SJCRH30 (cell line): ENCODE measurements at regions not wholly inside any gene's neighbourhood (a gene's known extent, or its start where the extent isn't known, plus 50 kb on each side); places are given as distances from the start of the nearest gene placed in this dataset.
A peak's percentile ranks its signal among the peaks of the same experiment; 100 is the strongest.

ENCODE experiments used
- DNase-seq, 2 experiments: peaks; one replicate each; pipeline ENCODE4 v3.0.0-alpha.2; 2015 to 2020
- H3K27ac ChIP-seq: fragments of 250-450 bp; sonication (Bioruptor Pico); 2 replicates; pipeline ENCODE4 v1.5.1; 2020; ENCODE audit warnings: mild to moderate bottlenecking, moderate library complexity
- H3K27me3 ChIP-seq: fragments of 250-450 bp; sonication (Bioruptor Pico); 2 replicates; pipeline ENCODE4 v1.5.1; 2020; ENCODE audit warnings: mild to moderate bottlenecking, moderate library complexity
- H3K36me3 ChIP-seq: fragments of 250-450 bp; sonication (Bioruptor Pico); 2 replicates; pipeline ENCODE4 v1.5.1; 2020; ENCODE audit warnings: mild to moderate bottlenecking, moderate library complexity
- H3K4me1 ChIP-seq: fragments of 250-450 bp; sonication (Bioruptor Pico); 2 replicates; pipeline ENCODE4 v1.5.1; 2020; ENCODE audit warnings: mild to moderate bottlenecking, moderate library complexity
- H3K4me3 ChIP-seq: fragments of 250-450 bp; sonication (Bioruptor Pico); 2 replicates; pipeline ENCODE4 v1.5.1; 2020; ENCODE audit warnings: mild to moderate bottlenecking, moderate library complexity
- H3K9me3 ChIP-seq: fragments of 250-450 bp; sonication (Bioruptor Pico); replicated peaks from 2 replicates; pipeline ENCODE4 v1.5.1; 2020; ENCODE audit warnings: mild to moderate bottlenecking, moderate library complexity

- Histone ChIP-seq H3K4me3 (no peak overlapping the region), H3K27ac (no peak overlapping the region), H3K4me1 (no peaks in the 10 kb centered on the region), H3K9me3 (no peaks in the 10 kb centered on the region), H3K27me3 (no peaks in the 10 kb centered on the region), H3K36me3 (no peaks in the 10 kb centered on the region)
- no peak for DNase-seq
Measured at GRCh38 chr16:60302261-60302660, 1568.1 kb upstream of the GOT2 start.

GRCh38 chr16:60299241-60299776 is 1565.2 kb upstream of the GOT2 start:
- Histone ChIP-seq H3K27ac (no peak overlapping the region), H3K27me3 (no peaks in the 10 kb centered on the region), H3K4me3 (no peak overlapping the region), H3K9me3 (no peaks in the 10 kb centered on the region), H3K4me1 (no peaks in the 10 kb centered on the region), H3K36me3 (no peaks in the 10 kb centered on the region)
- no peak for DNase-seq

- H3K36me3 ChIP-seq, result no peaks in the 10 kb centered on the region
- no peak for DNase-seq
Measured at GRCh38 chr16:60295451-60295850, 1561.3 kb upstream of the GOT2 start.

GRCh38 chr16:60285794-60286193 is 1551.7 kb upstream of the GOT2 start:
- H3K27ac ChIP-seq, result no peak overlapping the region
- H3K4me1 ChIP-seq, result no peaks in the 10 kb centered on the region
- H3K4me3 ChIP-seq, result no peak overlapping the region
- no peak for DNase-seq
- H3K27me3 ChIP-seq, result no peaks in the 10 kb centered on the region
- H3K9me3 ChIP-seq, result no peaks in the 10 kb centered on the region
- no peaks in the 10 kb centered on the region for H3K36me3 ChIP-seq

More at GRCh38 chr16:60295451-60295850, 1561.3 kb upstream of the GOT2 start:
- Histone ChIP-seq H3K4me1 (no peaks in the 10 kb centered on the region), H3K4me3 (no peak overlapping the region), H3K27ac (no peak overlapping the region), H3K27me3 (no peaks in the 10 kb centered on the region), H3K9me3 (no peaks in the 10 kb centered on the region)

GRCh38 chr16:60279061-60279665 is 1545.0 kb upstream of the GOT2 start:
- Histone ChIP-seq H3K27ac (no peak overlapping the region), H3K4me1 (no peaks in the 10 kb centered on the region), H3K36me3 (no peaks in the 10 kb centered on the region), H3K9me3 (no peaks in the 10 kb centered on the region), H3K4me3 (no peak overlapping the region), H3K27me3 (0 out of 2 replicates have a peak, but pooled peaks cover 2% of the 10 kb centered on the region)
- DNase-seq, result no peak

- no peaks in the 10 kb centered on the region for H3K27me3 ChIP-seq
- no peaks in the 10 kb centered on the region for H3K9me3 ChIP-seq
- H3K36me3 ChIP-seq, result no peaks in the 10 kb centered on the region
- no peak overlapping the region for H3K4me3 ChIP-seq
- no peak for DNase-seq
- H3K4me1 ChIP-seq, result no peaks in the 10 kb centered on the region
- no peak overlapping the region for H3K27ac ChIP-seq
Measured at GRCh38 chr16:60274431-60275019, 1540.4 kb upstream of the GOT2 start.

- Histone ChIP-seq H3K4me1 (no peaks in the 10 kb centered on the region), H3K27me3 (no peaks in the 10 kb centered on the region), H3K9me3 (no peaks in the 10 kb centered on the region), H3K36me3 (no peaks in the 10 kb centered on the region), H3K4me3 (no peak overlapping the region), H3K27ac (no peak overlapping the region)
- DNase-seq, result no peak
Measured at GRCh38 chr16:60271781-60272180, 1537.7 kb upstream of the GOT2 start.

GRCh38 chr16:60271025-60271771 is 1537.1 kb upstream of the GOT2 start:
- no peak overlapping the region for H3K27ac ChIP-seq
- H3K4me1 ChIP-seq, result no peaks in the 10 kb centered on the region
- no peaks in the 10 kb centered on the region for H3K36me3 ChIP-seq
- H3K27me3 ChIP-seq, result no peaks in the 10 kb centered on the region
- peak in 1 of 2 experiments; percentile 3 for DNase-seq
- no peak overlapping the region for H3K4me3 ChIP-seq
- no peaks in the 10 kb centered on the region for H3K9me3 ChIP-seq

GRCh38 chr16:60261425-60261824 is 1527.3 kb upstream of the GOT2 start:
- no peaks in the 10 kb centered on the region for H3K9me3 ChIP-seq
- no peaks in the 10 kb centered on the region for H3K4me1 ChIP-seq
- no peak overlapping the region for H3K4me3 ChIP-seq
- H3K27me3 ChIP-seq, result no peaks in the 10 kb centered on the region; the same call in 1 of the 2 replicates
- H3K27ac ChIP-seq, result no peak overlapping the region
- H3K36me3 ChIP-seq, result no peaks in the 10 kb centered on the region
- no peak for DNase-seq

- Histone ChIP-seq H3K36me3 (no peaks in the 10 kb centered on the region), H3K27me3 (no peaks in the 10 kb centered on the region; the same call in 1 of the 2 replicates), H3K4me1 (no peaks in the 10 kb centered on the region), H3K4me3 (no peak overlapping the region), H3K27ac (no peak overlapping the region), H3K9me3 (no peaks in the 10 kb centered on the region)
- DNase-seq, result no peak
Measured at GRCh38 chr16:60259956-60260355, 1525.8 kb upstream of the GOT2 start.

- H3K36me3 ChIP-seq, result no peaks in the 10 kb centered on the region
- no peaks in the 10 kb centered on the region for H3K4me1 ChIP-seq
- no peak overlapping the region for H3K27ac ChIP-seq
- no peaks in the 10 kb centered on the region for H3K9me3 ChIP-seq
- no peak overlapping the region for H3K4me3 ChIP-seq
- no peak for DNase-seq
- no peaks in the 10 kb centered on the region for H3K27me3 ChIP-seq
Measured at GRCh38 chr16:60246086-60246485, 1512.0 kb upstream of the GOT2 start.

- Histone ChIP-seq H3K27me3 (no peaks in the 10 kb centered on the region), H3K36me3 (no peaks in the 10 kb centered on the region), H3K9me3 (no peaks in the 10 kb centered on the region), H3K27ac (no peak overlapping the region), H3K4me3 (no peak overlapping the region), H3K4me1 (no peaks in the 10 kb centered on the region)
- no peak for DNase-seq
Measured at GRCh38 chr16:60241671-60242070, 1507.6 kb upstream of the GOT2 start.

- no peaks in the 10 kb centered on the region for H3K4me1 ChIP-seq
- no peaks in the 10 kb centered on the region for H3K27me3 ChIP-seq
- H3K9me3 ChIP-seq, result no peaks in the 10 kb centered on the region
- no peak for DNase-seq
- H3K4me3 ChIP-seq, result no peak overlapping the region
- no peaks in the 10 kb centered on the region for H3K36me3 ChIP-seq
- H3K27ac ChIP-seq, result no peak overlapping the region
Measured at GRCh38 chr16:60230666-60231065, 1496.5 kb upstream of the GOT2 start.

GRCh38 chr16:60225541-60225940 is 1491.4 kb upstream of the GOT2 start:
- Histone ChIP-seq H3K9me3 (no peaks in the 10 kb centered on the region), H3K27ac (no peak overlapping the region), H3K4me3 (no peak overlapping the region), H3K27me3 (no peaks in the 10 kb centered on the region), H3K36me3 (no peaks in the 10 kb centered on the region), H3K4me1 (no peaks in the 10 kb centered on the region)
- DNase-seq, result no peak

- Histone ChIP-seq H3K36me3 (no peaks in the 10 kb centered on the region), H3K9me3 (no peaks in the 10 kb centered on the region), H3K27me3 (peaks cover 3% of the 10 kb centered on the region; the same call in 1 of the 2 replicates), H3K27ac (no peak overlapping the region), H3K4me3 (no peak overlapping the region), H3K4me1 (no peaks in the 10 kb centered on the region)
- no peak for DNase-seq
Measured at GRCh38 chr16:60217787-60218186, 1483.7 kb upstream of the GOT2 start.
